DND-41 (cell line): ENCODE measurements at regions not wholly inside any gene's neighbourhood (a gene's known extent, or its start where the extent isn't known, plus 50 kb on each side); places are given as distances from the start of the nearest gene placed in this dataset.

ENCODE experiments used
- CTCF ChIP-seq: IDR thresholded peaks from 2 replicates; pipeline ENCODE4 v1.5.1; 2012; ENCODE audit warnings: borderline replicate concordance, low read length, moderate library complexity, mild to moderate bottlenecking; ENCODE audit not compliant: poor library complexity, severe bottlenecking; ENCODE audit errors: extremely low read depth
- EZH2 ChIP-seq: IDR thresholded peaks from 3 replicates; pipeline ENCODE4 v1.6.1; 2012; ENCODE audit warnings: borderline replicate concordance, low read depth, mild to moderate bottlenecking, moderate library complexity, low read length, inconsistent platforms; ENCODE audit not compliant: severe bottlenecking

- TF ChIP-seq CTCF (no peak), EZH2 (no peak)
Observed at GRCh38 chr3:124091716-124092115, 99.8 kb upstream of the ROPN1 start.
